ENCODE measurements at regions not wholly inside any gene's neighbourhood (a gene's known extent, or its start where the extent isn't known, plus 50 kb on each side); places are given as distances from the start of the nearest gene placed in this dataset.

- intact Hi-C loops (cut with DNase I; ENCODE audit: low total_unique reads) = no loop called here
- WGBS, 2 donors = 53 to 56% methylated on average over 8 of the region's 8 CpGs
- TF ChIP-seq POLR2A (IDR thresholded peaks at IDR 0.05) (no peak), CTCF (IDR thresholded peaks at IDR 0.05) (no peak)
- no peak for DNase-seq (ENCODE audit: low spot score in 2 of 2)
- H3K4me3 ChIP-seq (ENCODE audit: low read depth, poor library complexity, severe bottlenecking) = no peak overlapping the region
Measured at GRCh38 chr1:217343907-217344306, 287.0 kb downstream of the GPATCH2 start.

GRCh38 chr1:217342105-217342504, 288.8 kb downstream of the GPATCH2 start:
- no peak for TF ChIP-seq POLR2A (IDR thresholded peaks at IDR 0.05)
- DNase-seq (ENCODE audit: low spot score in 2 of 2) = no peak
- H3K4me3 ChIP-seq (ENCODE audit: low read depth, poor library complexity, severe bottlenecking) = no peak overlapping the region
- intact Hi-C loops (cut with DNase I; ENCODE audit: low total_unique reads) = no loop called here

- no peak for DNase-seq (ENCODE audit: low spot score in 2 of 2)
- H3K4me3 ChIP-seq (ENCODE audit: low read depth, poor library complexity, severe bottlenecking) = no peak overlapping the region
- 96% methylated on average over 4 of the region's 4 CpGs for WGBS, 2 donors
- TF ChIP-seq CTCF (IDR thresholded peaks at IDR 0.05) = no peak
- TF ChIP-seq POLR2A (IDR thresholded peaks at IDR 0.05) = no peak
- intact Hi-C loops (cut with DNase I; ENCODE audit: low total_unique reads) = no loop called here
Measured at GRCh38 chr1:217336724-217337123, 294.2 kb downstream of the GPATCH2 start.

GRCh38 chr1:217333939-217334338, 297.0 kb downstream of the GPATCH2 start:
- no peak overlapping the region for H3K4me3 ChIP-seq (ENCODE audit: low read depth, poor library complexity, severe bottlenecking)
- TF ChIP-seq CTCF (IDR thresholded peaks at IDR 0.05) (no peak), POLR2A (IDR thresholded peaks at IDR 0.05) (no peak)
- intact Hi-C loops (cut with DNase I; ENCODE audit: low total_unique reads) = no loop called here
- no peak for DNase-seq (ENCODE audit: low spot score in 2 of 2)
- WGBS, 2 donors = 55 to 57% methylated on average over 6 of the region's 6 CpGs

GRCh38 chr1:217332431-217333065, 298.3 kb downstream of the GPATCH2 start:
- H3K4me3 ChIP-seq (ENCODE audit: low read depth, poor library complexity, severe bottlenecking) = no peak overlapping the region
- intact Hi-C loops (cut with DNase I; ENCODE audit: low total_unique reads) = no loop called here
- WGBS, 2 donors = 81 to 83% methylated on average over 4 of the region's 4 CpGs
- DNase-seq (ENCODE audit: low spot score in 2 of 2) = no peak
- TF ChIP-seq CTCF (IDR thresholded peaks at IDR 0.05) = no peak
- no peak for TF ChIP-seq POLR2A (IDR thresholded peaks at IDR 0.05)

- no peak for DNase-seq (ENCODE audit: low spot score in 2 of 2)
- intact Hi-C loops (cut with DNase I; ENCODE audit: low total_unique reads) = no loop called here
- TF ChIP-seq CTCF (IDR thresholded peaks at IDR 0.05) = no peak
- TF ChIP-seq POLR2A (IDR thresholded peaks at IDR 0.05) = no peak
- 49 to 57% methylated on average over 4 of the region's 4 CpGs for WGBS, 2 donors
- no peak overlapping the region for H3K4me3 ChIP-seq (ENCODE audit: low read depth, poor library complexity, severe bottlenecking)
Measured at GRCh38 chr1:217331698-217332097, 299.2 kb downstream of the GPATCH2 start.
